ENCODE measurements at regions not wholly inside any gene's neighbourhood (a gene's known extent, or its start where the extent isn't known, plus 50 kb on each side); places are given as distances from the start of the nearest gene placed in this dataset.

DNA sequence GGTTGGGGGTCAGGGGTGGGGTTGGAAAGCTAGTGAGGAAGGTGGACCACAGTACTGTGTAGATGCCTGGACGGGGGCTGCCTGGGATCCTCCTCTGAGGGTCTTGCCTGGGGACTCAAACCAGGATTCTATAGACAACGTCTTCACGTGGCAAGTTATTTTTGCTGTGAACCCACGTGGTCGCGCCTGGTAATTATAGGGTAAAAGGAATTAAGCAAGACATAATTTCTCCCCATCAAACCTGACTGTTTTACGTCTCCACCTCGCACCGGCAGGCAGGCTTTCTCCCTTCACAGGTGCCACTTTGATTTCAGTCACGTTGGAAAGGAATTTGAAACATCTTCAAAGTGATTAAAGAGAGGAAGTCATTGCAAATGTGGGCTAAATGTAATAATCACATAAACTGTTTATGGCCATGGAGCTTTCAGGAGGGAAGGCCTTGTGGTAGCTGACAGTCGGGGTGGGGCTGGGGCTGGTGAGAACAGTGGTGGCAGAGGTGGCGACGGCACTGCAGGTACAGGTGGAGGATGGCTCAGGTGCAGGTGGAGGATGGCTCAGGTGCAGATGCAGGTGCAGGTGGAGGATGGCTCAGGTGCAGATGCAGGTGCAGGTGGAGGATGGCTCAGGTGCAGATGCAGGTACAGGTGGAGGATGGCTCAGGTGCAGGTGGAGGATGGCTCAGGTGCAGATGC lies 197.1 kb upstream of the NLRP1 start:
- no peak overlapping the region for H3K4me3 ChIP-seq (ENCODE audit: low read depth, low read length)
- TF ChIP-seq, protein P1, sequence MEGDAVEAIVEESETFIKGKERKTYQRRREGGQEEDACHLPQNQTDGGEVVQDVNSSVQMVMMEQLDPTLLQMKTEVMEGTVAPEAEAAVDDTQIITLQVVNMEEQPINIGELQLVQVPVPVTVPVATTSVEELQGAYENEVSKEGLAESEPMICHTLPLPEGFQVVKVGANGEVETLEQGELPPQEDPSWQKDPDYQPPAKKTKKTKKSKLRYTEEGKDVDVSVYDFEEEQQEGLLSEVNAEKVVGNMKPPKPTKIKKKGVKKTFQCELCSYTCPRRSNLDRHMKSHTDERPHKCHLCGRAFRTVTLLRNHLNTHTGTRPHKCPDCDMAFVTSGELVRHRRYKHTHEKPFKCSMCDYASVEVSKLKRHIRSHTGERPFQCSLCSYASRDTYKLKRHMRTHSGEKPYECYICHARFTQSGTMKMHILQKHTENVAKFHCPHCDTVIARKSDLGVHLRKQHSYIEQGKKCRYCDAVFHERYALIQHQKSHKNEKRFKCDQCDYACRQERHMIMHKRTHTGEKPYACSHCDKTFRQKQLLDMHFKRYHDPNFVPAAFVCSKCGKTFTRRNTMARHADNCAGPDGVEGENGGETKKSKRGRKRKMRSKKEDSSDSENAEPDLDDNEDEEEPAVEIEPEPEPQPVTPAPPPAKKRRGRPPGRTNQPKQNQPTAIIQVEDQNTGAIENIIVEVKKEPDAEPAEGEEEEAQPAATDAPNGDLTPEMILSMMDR (conservative IDR thresholded peaks at IDR 0.05; ENCODE audit: low read depth, low read length): no peak
- DNase-seq (ENCODE audit: low read depth): no peak

DNA sequence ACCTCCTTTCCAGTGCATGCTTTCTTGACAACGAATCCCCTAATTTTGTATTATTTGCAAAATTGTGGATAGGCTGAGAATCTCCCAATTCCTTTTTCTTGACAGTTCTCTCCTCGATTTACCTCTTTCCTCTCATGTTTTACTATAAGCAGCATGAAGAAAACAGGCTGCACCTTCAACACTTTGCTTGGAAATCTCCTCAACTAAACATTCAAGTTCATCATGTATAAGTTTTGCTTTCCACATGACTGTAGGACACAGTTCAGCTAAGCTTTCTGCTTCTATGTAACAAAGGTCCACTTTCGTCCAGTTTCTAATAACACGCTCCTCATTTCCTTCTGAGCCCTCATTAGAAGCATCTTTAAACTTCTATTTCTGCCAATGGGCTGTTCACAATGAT lies 199.0 kb upstream of the NLRP1 start:
- H3K4me3 ChIP-seq (ENCODE audit: low read depth, low read length): no peak overlapping the region
- TF ChIP-seq, protein P1 (conservative IDR thresholded peaks at IDR 0.05; ENCODE audit: low read depth, low read length): no peak
- no peak for DNase-seq (ENCODE audit: low read depth)

DNA sequence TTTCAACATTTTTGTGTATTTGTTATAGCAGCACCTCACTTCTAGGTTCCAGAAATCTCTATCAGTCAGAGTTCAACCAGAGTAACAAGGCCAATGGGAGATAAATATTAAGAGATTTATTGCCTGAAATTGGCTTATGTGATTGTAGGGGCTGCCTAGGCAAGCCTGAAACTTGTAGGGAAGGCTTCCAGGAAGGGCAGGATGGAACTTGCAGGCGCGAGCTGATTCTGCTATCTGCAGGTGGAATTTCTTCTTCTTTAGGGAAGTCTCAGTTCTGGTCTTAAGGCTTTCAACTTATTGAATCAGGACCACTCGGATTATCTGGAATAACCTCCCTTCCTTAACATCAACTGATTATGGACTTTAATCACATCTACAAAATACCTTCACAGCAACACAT lies 199.5 kb upstream of the NLRP1 start:
- DNase-seq (ENCODE audit: low read depth): no peak
- TF ChIP-seq, protein P1 (conservative IDR thresholded peaks at IDR 0.05; ENCODE audit: low read depth, low read length): no peak
- no peak overlapping the region for H3K4me3 ChIP-seq (ENCODE audit: low read depth, low read length)

DNA sequence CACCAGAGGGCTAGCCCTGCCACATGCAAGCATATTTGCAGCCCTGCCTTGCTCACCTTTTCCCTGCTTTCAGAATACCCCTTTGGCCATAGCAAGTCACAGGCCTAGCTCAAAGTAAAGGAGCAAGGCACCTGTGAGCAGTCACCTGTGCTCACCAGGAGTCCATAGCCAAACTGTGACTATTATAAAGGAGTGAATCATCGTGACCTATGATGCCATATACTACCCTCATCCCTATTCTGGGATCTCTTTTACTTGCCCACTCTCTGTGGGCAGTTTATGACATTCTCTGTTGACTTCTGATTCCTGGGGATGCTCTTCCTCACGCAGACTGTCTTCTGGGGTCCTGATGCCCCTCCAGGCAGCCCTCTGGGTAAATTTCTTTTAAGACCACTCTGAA lies 200.5 kb upstream of the NLRP1 start:
- TF ChIP-seq, protein P1 (conservative IDR thresholded peaks at IDR 0.05; ENCODE audit: low read depth, low read length): no peak
- no peak overlapping the region for H3K4me3 ChIP-seq (ENCODE audit: low read depth, low read length)
- DNase-seq (ENCODE audit: low read depth): no peak

DNA sequence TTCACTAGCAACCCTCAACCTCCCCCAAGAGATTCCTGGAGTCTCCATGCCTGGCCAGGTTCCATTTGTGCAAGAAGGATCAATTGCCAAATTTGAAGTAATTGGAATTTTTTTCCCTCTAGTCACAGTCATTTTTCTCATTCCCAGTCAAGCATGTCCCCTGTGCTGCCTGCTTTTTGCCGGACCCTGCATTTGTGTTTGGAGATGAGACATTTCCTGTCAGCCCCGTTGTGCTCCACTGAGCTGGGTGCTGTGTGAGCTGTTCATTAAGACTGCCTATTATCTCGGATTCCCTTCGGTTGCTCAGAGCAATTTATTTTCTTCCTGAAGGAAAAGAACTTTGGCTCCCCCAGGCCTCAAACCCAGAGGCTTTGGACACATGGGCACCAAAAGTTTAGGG lies 201.0 kb upstream of the NLRP1 start:
- no peak overlapping the region for H3K4me3 ChIP-seq (ENCODE audit: low read depth, low read length)
- DNase-seq (ENCODE audit: low read depth): no peak
- TF ChIP-seq, protein P1 (conservative IDR thresholded peaks at IDR 0.05; ENCODE audit: low read depth, low read length): no peak

DNA sequence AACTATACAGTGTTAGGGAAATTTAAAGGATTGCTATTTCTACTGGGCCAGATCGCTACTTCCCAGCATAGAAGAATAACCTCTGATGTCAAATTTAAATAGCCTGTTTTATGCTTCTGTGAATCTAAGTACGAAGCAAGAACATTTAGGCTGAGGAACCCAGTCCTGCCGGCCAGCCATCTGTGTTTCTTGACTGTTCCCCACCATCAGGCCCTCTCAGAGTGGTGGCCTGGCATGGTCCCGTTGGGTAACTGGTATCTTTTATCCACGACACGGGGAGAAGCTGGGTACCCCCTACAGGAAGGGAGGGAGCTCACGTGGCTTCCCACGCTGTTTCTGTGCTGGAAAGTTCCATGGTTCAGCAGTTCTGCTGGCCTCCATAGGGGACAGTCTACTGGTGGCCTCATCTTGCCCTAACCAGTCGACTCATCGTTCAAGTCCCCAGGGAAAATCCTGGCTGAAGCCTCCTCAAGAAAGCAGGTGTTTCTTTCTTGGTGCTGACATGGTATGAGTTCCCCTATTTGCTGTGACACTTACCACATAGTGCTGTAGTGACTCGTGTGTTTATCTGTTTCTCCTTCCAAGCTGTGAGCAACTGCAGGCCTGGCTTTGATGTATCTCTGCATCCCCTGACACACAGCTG lies 201.7 kb upstream of the NLRP1 start:
- no peak overlapping the region for H3K4me3 ChIP-seq (ENCODE audit: low read depth, low read length)
- DNase-seq (ENCODE audit: low read depth): peak; percentile 38
- TF ChIP-seq, protein P1 (conservative IDR thresholded peaks at IDR 0.05; ENCODE audit: low read depth, low read length): peak; percentile 33

DNA sequence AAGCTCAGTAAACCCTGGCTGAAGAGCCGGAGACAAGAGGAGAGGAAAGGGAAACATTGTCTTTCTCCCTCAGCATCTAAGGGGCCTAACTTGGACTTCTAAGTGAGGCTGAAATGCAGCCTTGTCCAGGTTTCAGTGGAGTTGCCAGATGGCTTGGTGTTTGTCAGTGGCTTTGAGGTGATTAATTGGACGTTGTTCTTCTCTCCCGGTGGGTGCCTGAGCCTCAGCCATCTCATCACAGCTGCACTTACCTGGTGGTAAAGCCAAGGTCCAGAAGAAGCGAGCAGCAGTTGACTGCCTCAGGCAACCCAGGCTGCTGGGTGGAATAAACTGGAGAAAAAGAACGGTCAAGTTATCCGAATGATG lies 202.2 kb upstream of the NLRP1 start:
- DNase-seq (ENCODE audit: low read depth): no peak
- TF ChIP-seq, protein P1 (conservative IDR thresholded peaks at IDR 0.05; ENCODE audit: low read depth, low read length): no peak
- no peak overlapping the region for H3K4me3 ChIP-seq (ENCODE audit: low read depth, low read length)

Measured in choroid plexus epithelial cell (primary cell).